NCI-H2227 treated with DMSO at 0.1 percent for 48 hours (cell line): ENCODE measurements at regions not wholly inside any gene's neighbourhood (a gene's known extent, or its start where the extent isn't known, plus 50 kb on each side); places are given as distances from the start of the nearest gene placed in this dataset.

Experiments
- DNase-seq: peaks from one replicate; lab custom pipeline; 2025; lab: John Stamatoyannopoulos, UW

- peak; percentile 75 for DNase-seq
Measured at GRCh38 chr10:6342096-6342685, 139.5 kb downstream of the PFKFB3 start.

- no peak for DNase-seq
Measured at GRCh38 chr10:6343305-6344010, 140.7 kb downstream of the PFKFB3 start.

GRCh38 chr10:6345404-6345803 is 142.7 kb downstream of the PFKFB3 start:
- DNase-seq, result no peak

- DNase-seq, result no peak
Measured at GRCh38 chr10:6346631-6347030, 143.9 kb downstream of the PFKFB3 start.

- no peak for DNase-seq
Measured at GRCh38 chr10:6347391-6347951, 144.7 kb downstream of the PFKFB3 start.

DNA sequence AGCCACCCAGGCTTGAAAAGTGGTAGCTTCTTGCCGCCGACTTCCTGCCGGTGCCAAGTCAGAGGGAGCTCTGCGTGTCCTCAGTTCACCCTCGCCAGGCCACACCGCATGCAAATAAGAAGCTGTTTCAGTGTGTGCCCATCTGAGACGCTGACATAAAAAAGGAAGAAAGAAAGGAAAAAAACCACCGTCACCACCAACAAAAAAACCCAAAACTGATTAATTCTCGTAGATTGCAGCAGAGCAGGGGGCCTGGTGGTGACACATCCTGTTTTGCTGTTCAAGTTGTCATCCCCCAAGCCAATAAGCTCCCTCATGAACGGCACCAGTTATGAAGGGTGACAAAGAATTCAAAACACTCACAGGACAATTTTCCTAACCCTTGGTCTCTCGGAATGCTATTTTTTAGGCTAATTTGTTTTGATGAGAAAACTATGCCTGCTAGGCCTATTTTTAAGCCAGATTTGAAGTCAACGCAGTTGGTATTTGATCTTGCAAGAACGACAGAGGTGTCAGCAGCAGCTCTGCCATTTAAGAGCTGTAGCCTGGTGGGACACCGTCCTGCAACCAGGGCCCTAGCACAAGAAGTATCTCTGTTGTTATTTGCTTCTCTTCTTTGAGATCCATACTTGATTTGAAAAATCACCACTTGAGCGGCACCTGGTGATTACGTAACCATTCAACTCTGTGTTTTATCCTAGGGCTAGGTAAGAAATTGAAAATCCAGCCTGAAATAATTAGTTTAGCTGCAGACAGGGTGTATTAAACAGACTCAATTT is 145.6 kb downstream of the PFKFB3 start:
- peak; percentile 25 for DNase-seq

GRCh38 chr10:6349846-6350535 is 147.3 kb downstream of the PFKFB3 start:
- DNase-seq, result no peak

GRCh38 chr10:6350609-6351008 is 147.9 kb downstream of the PFKFB3 start:
- no peak for DNase-seq

DNA sequence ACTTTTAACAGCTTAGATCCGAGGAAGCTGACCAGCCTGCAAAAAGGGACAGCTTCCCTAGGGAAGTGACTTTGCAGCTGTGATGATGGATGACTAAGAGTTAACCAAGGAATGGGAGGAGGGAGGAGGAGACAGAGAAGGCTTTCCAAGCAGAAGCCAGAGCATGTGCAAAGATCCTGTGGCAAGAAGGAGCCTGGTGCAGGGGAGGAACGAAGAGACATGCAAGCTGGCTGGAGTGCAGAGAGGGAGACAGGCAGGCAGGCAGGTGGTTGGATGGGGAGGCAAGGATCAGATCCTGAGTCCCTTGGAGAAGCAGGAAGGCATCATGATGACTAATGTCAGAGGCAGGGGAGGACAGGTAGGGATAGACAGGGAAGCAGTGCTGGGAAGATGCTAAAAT is 148.8 kb downstream of the PFKFB3 start:
- DNase-seq, result no peak

GRCh38 chr10:6353526-6353925 is 150.8 kb downstream of the PFKFB3 start:
- DNase-seq, result no peak

DNA sequence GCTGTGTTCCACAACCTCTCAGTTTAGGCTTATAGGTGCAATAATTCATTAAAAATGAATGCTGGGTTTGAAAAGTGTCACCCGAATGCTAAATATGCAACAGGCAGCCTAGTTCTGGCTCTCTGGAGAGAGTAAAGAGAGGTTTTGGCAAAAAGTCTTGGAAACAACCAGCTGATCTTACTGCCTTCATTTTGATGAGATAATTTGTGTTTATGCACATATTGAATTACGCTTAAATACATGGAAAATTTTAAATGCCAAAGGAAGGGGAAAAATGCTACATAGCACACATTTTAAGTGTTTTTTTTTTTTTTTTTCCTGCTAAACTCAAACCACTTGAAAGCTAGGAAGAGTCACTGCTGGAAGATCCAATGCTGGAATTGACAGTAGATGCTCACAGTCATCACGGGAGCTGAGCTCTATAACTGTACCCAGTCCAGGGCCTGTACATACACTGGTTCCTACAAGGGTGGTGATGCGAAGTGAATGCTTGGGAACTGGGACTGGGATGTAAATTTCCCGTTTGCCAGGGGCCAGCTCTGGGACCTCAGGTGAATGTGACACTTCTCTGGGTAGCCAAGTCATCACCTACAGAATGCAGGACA is 151.5 kb downstream of the PFKFB3 start:
- no peak for DNase-seq

GRCh38 chr10:6356280-6356793 is 153.6 kb downstream of the PFKFB3 start:
- no peak for DNase-seq

GRCh38 chr10:6361869-6362268 is 159.1 kb downstream of the PFKFB3 start:
- DNase-seq, result no peak

DNA sequence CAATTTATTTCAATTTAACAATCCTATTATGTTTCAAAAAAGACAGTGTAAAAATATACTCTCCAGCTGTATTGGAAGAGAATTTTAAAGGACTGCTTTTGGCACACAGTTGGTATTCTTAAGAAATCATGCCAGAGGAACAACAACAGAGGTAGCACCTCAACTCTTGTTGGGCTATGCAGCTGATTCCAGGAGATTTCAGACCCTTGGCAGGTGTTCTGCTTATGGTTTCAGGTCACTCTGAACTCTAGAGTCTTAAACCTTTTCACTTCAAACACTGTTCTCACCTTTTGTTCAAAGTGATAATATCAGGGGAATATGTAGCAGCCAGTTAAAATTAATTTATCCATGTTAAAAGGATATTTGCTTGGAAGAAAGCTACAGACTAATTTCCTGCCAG is 160.1 kb downstream of the PFKFB3 start:
- no peak for DNase-seq

GRCh38 chr10:6363511-6363910 is 160.8 kb downstream of the PFKFB3 start:
- DNase-seq, result no peak

DNA sequence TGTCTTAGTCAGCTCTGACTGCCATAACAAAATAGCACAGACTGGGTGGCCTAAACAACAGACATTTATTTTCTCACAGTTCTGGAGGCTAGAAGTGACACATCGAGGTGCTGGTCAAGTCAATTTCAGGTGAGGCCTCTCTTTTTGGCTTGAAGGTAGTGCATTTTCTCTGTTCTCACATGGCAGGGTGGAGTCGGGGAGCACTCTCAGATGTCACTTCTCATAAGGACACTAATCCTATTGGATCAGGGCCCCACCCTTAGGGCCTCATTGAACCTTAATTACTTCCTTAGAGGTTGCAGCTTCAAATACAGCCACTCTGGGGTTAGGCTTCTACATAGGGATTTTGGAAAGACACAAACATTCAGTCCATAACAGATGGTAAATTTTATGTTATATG is 161.6 kb downstream of the PFKFB3 start:
- DNase-seq, result no peak

- DNase-seq, result peak; percentile 0
Measured at GRCh38 chr10:6364893-6365292, 162.2 kb downstream of the PFKFB3 start.

DNA sequence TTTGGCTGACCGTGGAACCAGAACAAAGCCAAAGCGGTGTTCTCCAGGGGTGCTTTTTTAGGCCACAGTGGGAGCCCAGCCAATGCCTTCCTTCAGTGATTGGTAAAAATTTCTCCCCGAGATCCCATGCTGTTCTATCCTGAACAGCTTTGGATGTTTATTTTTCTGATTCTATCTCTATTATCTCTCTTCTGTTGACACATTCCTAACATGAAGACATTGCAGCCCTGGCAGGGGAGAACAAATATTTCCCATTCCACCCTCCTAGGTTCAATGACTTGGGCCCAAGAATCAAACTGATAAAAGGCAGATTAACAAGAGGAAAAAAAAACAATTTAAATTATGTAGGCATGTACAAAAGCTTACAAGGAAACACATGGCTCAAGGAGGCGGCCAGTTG is 162.7 kb downstream of the PFKFB3 start:
- no peak for DNase-seq
